ENCODE measurements at regions not wholly inside any gene's neighbourhood (a gene's known extent, or its start where the extent isn't known, plus 50 kb on each side); places are given as distances from the start of the nearest gene placed in this dataset.
"Not testable (repeated sequence)": the region's sequence is repeated elsewhere in the genome, so short reads cannot be mapped to it uniquely, and the experiment has no call there.

DNA sequence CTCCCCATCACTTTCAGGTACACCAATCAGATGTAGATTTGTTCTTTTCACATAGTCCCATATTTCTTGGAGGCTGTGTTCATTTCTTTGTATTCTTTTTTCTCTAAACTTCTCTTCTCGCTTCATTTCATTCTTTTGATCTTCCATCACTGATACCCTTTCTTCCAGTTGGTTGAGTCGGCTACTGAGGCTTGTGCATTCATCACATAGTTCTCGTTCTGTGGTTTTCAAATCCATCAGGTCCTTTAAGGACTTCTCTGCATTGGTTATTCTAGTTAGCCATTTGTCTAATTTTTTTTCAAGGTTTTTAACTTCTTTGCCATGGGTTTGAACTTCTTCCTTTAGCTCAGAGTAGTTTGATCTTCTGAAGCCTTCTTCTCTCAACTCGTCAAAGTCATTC, 128.0 kb upstream of the ELOVL6 start:
- TF ChIP-seq TAF1, SPI1, POLR2A, POLR2AphosphoS5 (IDR thresholded peaks at IDR 0.05; ENCODE audit: low read depth, low read length): not testable (repeated sequence)
